Large intestine (tissue), 3 donors: ENCODE measurements at regions not wholly inside any gene's neighbourhood (a gene's known extent, or its start where the extent isn't known, plus 50 kb on each side); places are given as distances from the start of the nearest gene placed in this dataset.
"Not testable (repeated sequence)": the region's sequence is repeated elsewhere in the genome, so short reads cannot be mapped to it uniquely, and the experiment has no call there.

Experiments used
- DNase-seq, 2 donors: peaks; one replicate each; pipeline versions ENCODE4 v3.0.0 to v3.0.0-alpha.2; 2013
- H3K27ac ChIP-seq: one replicate; pipeline ENCODE4 v1.5.1; 2013; ENCODE audit warnings: low read length
- H3K27me3 ChIP-seq: 2 replicates; pipeline ENCODE4 v1.6.1; 2013; ENCODE audit warnings: low read length; ENCODE audit not compliant: control insufficient read depth, insufficient read depth
- H3K36me3 ChIP-seq: 2 replicates; pipeline ENCODE4 v1.6.1; 2013; ENCODE audit warnings: low read length; ENCODE audit not compliant: control insufficient read depth, insufficient read depth
- H3K4me1 ChIP-seq: one replicate; pipeline ENCODE4 v1.6.1; 2013; ENCODE audit warnings: low read length; ENCODE audit not compliant: control insufficient read depth, insufficient read depth
- H3K4me3 ChIP-seq: one replicate; pipeline ENCODE4 v1.5.1; 2013; ENCODE audit warnings: low read length
- H3K9me3 ChIP-seq: one replicate; pipeline ENCODE4 v1.6.1; 2013; ENCODE audit warnings: mild to moderate bottlenecking, low read depth, low read length, moderate library complexity; ENCODE audit not compliant: control insufficient read depth
- WGBS: methylation state at CpG from one replicate; pipeline ENCODE4 v1.1.5; 2013; ENCODE audit warnings: low lambda C conversion rate; ENCODE audit not compliant: insufficient coverage; 5-methylcytosine and 5-hydroxymethylcytosine counted together

DNA sequence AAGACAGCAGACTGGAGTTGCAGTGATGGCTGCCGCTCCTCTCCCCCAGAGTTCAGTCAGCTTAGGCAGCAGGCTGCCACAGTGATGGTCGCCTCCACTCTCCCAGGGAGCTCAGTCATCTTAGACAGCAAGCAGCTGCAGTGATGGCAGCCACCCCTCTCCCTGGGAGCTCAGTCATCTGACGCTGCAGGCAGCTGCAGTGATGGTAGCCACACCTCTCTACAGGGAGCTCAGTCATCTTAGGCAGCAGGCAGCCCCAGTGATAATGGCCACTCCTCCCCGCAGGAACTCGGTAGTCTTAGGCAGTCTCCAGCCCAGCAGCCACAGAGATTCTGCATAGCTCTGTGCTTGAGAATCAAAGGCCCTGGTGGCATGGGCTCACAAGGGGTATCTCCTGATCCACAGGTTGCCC is 582.7 kb downstream of the DTWD2 start:
- no peaks in the 10 kb centered on the region for H3K36me3 ChIP-seq
- H3K9me3 ChIP-seq, result no peaks in the 10 kb centered on the region
- H3K4me1 ChIP-seq, result no peaks in the 10 kb centered on the region
- H3K27ac ChIP-seq, result no peak overlapping the region
- 50% methylated on average over 2 of the region's 5 CpGs for WGBS
- DNase-seq, result no peak
- no peak overlapping the region for H3K4me3 ChIP-seq
- H3K27me3 ChIP-seq, result no peaks in the 10 kb centered on the region

DNA sequence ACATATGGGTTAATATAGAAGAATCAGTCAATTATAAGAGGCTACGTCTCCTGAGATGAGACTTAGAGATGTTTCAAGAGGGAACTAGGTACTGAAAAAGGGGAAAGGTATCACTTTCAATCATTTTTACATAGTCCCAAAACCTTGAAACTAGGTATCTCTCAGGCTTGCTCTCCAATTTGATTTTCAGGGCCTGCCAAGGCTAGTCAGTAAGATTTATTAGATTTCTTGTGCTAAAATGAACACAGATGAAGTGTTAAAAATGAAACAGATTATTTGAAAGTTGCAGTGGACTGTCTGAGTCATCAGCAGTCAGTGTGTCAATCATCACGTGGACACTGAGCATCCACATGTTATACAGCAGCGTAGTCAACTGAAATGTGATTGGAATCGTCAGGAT is 591.1 kb downstream of the DTWD2 start:
- H3K4me1 ChIP-seq, result no peaks in the 10 kb centered on the region
- no peak overlapping the region for H3K27ac ChIP-seq
- H3K36me3 ChIP-seq, result no peaks in the 10 kb centered on the region
- no peaks in the 10 kb centered on the region for H3K27me3 ChIP-seq
- no peak overlapping the region for H3K4me3 ChIP-seq
- H3K9me3 ChIP-seq, result no peaks in the 10 kb centered on the region
- DNase-seq, result no peak
- 90% methylated on average over 2 of the region's 4 CpGs for WGBS

DNA sequence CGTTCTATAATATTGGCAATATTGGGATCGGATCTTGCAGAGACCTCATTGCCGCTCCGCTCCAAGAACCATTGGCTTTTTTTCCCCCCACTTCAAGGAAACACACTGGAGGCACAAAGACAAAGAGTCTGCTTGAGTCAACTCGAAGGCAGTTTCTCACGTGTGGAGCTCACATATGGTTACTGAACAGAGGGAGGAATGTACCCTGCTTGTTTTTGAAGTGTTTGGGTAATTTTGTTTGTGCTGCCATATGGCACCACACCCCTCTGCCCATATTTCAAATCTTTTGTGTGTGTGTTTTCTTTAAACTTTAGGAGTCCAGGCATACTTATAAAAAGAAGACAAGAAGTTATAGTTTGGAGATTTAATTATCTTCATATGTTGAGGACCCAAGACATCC is 595.9 kb downstream of the DTWD2 start:
- H3K9me3 ChIP-seq, result peaks cover 4% of the 10 kb centered on the region
- no peak overlapping the region for H3K27ac ChIP-seq
- no peak overlapping the region for H3K4me3 ChIP-seq
- H3K36me3 ChIP-seq, result no peaks in the 10 kb centered on the region
- DNase-seq, result no peak
- no CpG with 5 or more reads among the region's 6 CpGs for WGBS
- H3K4me1 ChIP-seq, result no peaks in the 10 kb centered on the region
- no peaks in the 10 kb centered on the region for H3K27me3 ChIP-seq

DNA sequence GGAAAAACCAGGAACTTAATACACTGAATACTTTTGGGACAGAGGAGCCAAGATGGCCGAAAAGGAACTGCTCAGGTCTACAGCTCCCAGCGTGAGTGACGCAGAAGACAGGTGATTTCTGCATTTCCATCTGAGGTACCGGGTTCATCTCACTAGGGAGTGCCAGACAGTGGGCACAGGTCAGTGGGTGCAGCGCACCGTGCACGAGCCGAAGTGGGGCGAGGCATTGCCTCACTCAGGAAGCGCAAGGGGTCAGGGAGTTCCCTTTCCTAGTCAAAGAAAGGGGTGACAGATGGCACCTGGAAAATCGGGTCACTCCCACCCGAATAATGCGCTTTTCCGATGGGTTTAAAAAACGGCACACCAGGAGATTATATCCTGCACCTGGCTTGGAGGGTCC is 605.4 kb downstream of the DTWD2 start:
- not testable (repeated sequence) for DNase-seq, H3K36me3 ChIP-seq, H3K4me3 ChIP-seq, H3K27ac ChIP-seq, H3K27me3 ChIP-seq, H3K4me1 ChIP-seq, H3K9me3 ChIP-seq
- no CpG with 5 or more reads among the region's 15 CpGs for WGBS

DNA sequence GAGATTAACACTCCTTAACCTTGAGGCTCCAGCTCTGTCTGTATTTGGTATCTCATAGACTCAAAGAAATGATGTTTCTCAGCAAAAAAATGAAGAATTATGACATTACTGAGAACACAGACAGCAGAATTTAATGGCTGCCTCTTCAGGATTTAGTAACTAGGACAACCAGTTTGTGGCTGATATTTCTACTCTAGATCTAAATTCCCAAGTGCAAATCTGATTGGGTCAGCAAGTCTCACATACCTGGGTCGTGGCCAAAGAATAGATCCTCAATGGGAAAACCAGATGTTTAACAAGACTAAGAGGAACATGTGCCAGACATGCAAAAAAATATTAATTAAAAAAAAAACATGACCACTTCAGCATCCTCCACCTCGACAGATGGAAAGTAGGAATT is 608.9 kb downstream of the DTWD2 start:
- no peaks in the 10 kb centered on the region for H3K36me3 ChIP-seq
- no peaks in the 10 kb centered on the region for H3K4me1 ChIP-seq
- DNase-seq, result no peak
- H3K9me3 ChIP-seq, result no peaks in the 10 kb centered on the region
- H3K4me3 ChIP-seq, result no peak overlapping the region
- no peaks in the 10 kb centered on the region for H3K27me3 ChIP-seq
- no peak overlapping the region for H3K27ac ChIP-seq
- 83% methylated on average over 1 of the region's 2 CpGs for WGBS

DNA sequence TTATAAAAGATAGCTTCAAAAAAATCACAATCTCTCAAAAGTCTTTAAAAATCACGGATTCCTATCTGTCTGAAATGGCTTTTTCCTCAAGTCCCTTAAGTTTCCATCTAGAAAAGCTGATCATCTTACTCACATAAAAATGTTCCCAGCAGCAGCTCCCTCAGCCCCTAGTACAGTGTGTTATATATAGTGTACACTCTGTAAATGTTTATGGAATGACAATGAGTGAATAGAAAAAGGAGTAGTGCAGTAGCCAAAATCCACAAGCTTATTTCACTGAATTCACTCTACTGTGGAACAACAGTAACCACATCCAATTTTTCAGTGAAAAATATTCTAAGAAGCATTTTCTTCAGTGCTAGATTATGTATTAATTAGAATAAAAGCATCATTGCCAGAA is 609.4 kb downstream of the DTWD2 start:
- WGBS, result 67% methylated on average over 1 of the region's 1 CpG
- no peak overlapping the region for H3K27ac ChIP-seq
- DNase-seq, result no peak
- H3K27me3 ChIP-seq, result no peaks in the 10 kb centered on the region
- H3K9me3 ChIP-seq, result no peaks in the 10 kb centered on the region
- H3K4me3 ChIP-seq, result no peak overlapping the region
- H3K4me1 ChIP-seq, result no peaks in the 10 kb centered on the region
- no peaks in the 10 kb centered on the region for H3K36me3 ChIP-seq

DNA sequence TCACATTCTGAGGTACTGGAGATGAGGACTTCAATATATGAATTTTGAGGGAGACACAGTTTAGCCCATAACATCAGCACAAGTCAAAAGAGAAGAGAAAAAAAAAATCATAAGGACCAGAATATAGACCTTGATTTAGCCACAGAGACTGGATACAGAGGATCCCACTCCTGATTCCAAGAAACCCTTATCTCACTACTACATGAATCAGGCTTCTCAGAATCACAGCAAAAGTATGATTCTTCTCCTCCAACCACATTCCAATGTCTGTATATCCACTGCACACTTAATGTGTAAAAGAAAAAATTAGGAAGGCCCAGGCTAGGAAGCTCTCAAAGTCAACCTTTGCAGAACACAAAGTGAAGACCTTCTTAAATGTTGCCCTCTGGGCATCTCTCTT is 610.9 kb downstream of the DTWD2 start:
- no peaks in the 10 kb centered on the region for H3K36me3 ChIP-seq
- no peak overlapping the region for H3K4me3 ChIP-seq
- no peak for DNase-seq
- no peaks in the 10 kb centered on the region for H3K4me1 ChIP-seq
- no peaks in the 10 kb centered on the region for H3K27me3 ChIP-seq
- H3K27ac ChIP-seq, result no peak overlapping the region
- no peaks in the 10 kb centered on the region for H3K9me3 ChIP-seq

DNA sequence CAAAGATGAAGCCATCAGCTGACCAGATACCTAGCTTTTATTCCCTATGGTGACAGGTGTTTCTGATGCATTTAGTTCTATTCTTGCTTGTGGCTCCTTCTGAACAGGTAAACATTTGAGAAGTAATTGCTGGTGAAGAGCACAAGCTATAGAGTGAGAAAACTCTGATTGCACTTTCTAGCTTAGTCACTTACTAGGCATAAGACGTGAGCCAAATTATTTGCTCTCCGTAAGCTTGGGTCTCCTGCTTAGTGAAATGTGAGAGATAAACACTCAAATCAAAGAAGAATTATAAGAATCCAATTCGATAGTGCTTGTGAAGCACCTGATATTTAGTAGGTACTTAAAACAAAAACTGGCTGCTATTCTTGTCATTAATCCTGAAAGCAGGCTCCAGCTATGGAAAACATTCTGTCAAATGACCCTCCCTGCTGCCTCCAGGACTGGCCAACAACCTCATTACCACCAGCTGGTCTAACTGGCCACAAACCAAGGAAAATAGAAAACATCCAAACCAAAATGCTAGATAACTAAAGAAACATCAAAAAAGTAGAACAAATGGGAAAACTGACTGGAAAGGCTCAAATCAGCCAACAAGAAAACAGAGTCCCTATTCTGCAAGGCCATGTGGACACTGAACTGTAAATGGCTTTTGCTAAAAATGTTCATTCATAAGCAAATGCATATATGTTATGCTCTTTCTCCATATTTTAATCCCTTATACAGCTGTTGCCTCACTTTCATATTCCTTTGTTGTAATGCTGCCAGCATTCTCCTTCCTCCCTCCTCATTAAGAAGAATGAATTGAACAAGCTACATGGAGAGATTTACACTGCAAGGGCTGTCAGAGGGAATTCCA is 616.1 kb downstream of the DTWD2 start:
- H3K9me3 ChIP-seq, result no peaks in the 10 kb centered on the region
- H3K4me3 ChIP-seq, result no peak overlapping the region
- no peak overlapping the region for H3K27ac ChIP-seq
- no peaks in the 10 kb centered on the region for H3K36me3 ChIP-seq
- H3K27me3 ChIP-seq, result no peaks in the 10 kb centered on the region
- WGBS, result no CpG with 5 or more reads among the region's 3 CpGs
- no peaks in the 10 kb centered on the region for H3K4me1 ChIP-seq
- DNase-seq, result no peak

DNA sequence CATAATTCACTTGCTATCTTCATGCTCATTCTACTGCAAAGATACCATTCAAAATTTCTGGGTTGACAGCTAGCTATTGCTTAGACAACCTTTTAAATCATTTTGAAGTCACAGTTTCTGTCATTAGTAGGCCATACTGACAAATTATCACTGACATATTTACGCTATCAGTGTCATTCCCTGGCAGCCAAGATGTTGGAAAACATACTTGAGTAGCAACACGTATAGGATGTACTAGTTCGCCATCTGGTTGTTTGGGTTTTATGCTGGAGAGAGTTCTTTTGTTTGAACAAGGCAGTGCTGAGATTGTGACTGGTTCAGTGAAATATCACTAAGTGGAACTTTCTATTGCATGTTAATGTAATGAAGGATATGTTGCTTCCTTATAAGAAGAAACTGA is 621.9 kb downstream of the DTWD2 start:
- no peaks in the 10 kb centered on the region for H3K36me3 ChIP-seq
- H3K27me3 ChIP-seq, result no peaks in the 10 kb centered on the region
- no peak overlapping the region for H3K4me3 ChIP-seq
- H3K27ac ChIP-seq, result no peak overlapping the region
- no CpG with 5 or more reads among the region's 3 CpGs for WGBS
- no peak for DNase-seq
- no peaks in the 10 kb centered on the region for H3K9me3 ChIP-seq
- no peaks in the 10 kb centered on the region for H3K4me1 ChIP-seq

DNA sequence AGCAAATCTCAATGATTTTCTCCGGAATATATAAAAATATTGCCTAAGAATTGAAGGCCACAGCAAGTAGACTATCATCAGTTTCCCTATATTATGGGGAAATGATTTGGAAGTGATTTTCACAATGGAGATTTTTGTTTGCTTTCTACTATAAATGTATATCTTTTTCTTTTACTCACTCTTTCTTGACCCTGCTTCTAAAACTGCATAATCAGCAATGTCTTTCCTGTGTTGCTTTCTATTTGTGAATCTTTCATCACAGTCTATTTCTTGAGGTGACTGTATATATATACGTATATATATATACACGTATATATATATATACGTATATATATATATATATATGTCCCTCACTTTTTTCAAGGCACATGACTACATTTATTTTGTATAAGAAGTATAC is 622.6 kb downstream of the DTWD2 start:
- Histone ChIP-seq H3K9me3 (no peaks in the 10 kb centered on the region), H3K36me3 (no peaks in the 10 kb centered on the region), H3K4me1 (no peaks in the 10 kb centered on the region), H3K27me3 (no peaks in the 10 kb centered on the region), H3K4me3 (no peak overlapping the region), H3K27ac (no peak overlapping the region)
- DNase-seq, result no peak
- WGBS, result 100% methylated on average over 1 of the region's 4 CpGs

DNA sequence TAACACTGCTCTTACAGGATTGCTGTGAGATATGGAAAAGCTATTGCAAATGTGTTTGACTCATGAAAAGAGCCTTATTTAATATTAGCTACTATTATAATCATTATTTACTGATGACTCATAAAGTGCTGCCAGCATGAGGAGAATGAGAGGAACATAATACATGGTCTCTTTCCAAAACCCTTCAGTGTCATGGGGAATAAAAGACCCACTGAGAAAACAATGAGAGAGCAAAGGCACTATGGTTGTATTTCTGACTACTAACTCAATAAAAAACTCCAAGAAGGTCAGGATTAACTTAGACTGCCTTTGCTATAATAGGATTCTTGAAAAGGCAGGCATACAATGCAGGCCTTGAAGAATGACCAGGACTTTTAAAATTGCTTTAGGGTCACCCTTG is 633.5 kb downstream of the DTWD2 start:
- H3K4me1 ChIP-seq, result no peaks in the 10 kb centered on the region
- H3K36me3 ChIP-seq, result no peaks in the 10 kb centered on the region
- no peak for DNase-seq
- no peak overlapping the region for H3K4me3 ChIP-seq
- no peaks in the 10 kb centered on the region for H3K27me3 ChIP-seq
- H3K27ac ChIP-seq, result no peak overlapping the region
- no peaks in the 10 kb centered on the region for H3K9me3 ChIP-seq
